HepG2 (cell line): ENCODE measurements at regions not wholly inside any gene's neighbourhood (a gene's known extent, or its start where the extent isn't known, plus 50 kb on each side); places are given as distances from the start of the nearest gene placed in this dataset.

Experiments used
- CCAR2 ChIP-seq: fragments of 200-400 bp; formaldehyde crosslinking; optimal IDR thresholded peaks from 2 replicates; pipeline ENCODE3; 2018; ENCODE audit warnings: low read depth, mild to moderate bottlenecking, low read length, moderate library complexity
- ESRRA ChIP-seq: sonication (generic); formaldehyde crosslinking; IDR thresholded peaks from 2 replicates; pipeline ENCODE4 v1.5.1; 2020; ENCODE audit warnings: mild to moderate bottlenecking, low read depth, missing genetic modification reagents
- EZH2 ChIP-seq: conservative IDR thresholded peaks from 2 replicates; pipeline ENCODE4 v1.6.1; 2012; ENCODE audit warnings: mild to moderate bottlenecking, low read depth, low read length, moderate library complexity
- FOXA1 ChIP-seq, 2 experiments: fragments of 450-650 bp in 1 of 2; sonication (generic) in 1 of 2; formaldehyde crosslinking in 1 of 2; IDR thresholded peaks; 2 replicates each; pipeline versions ENCODE4 v1.4.0 to v1.6.1; 2016 to 2020; ENCODE audit warnings: missing genetic modification reagents in 1 of 2
- GATA4 ChIP-seq: sonication (generic); IDR thresholded peaks from 2 replicates; pipeline ENCODE4 v1.6.1; 2016; ENCODE audit warnings: antibody characterized with exemption, low read depth, borderline replicate concordance
- GATAD1 ChIP-seq: IDR thresholded peaks from 2 replicates; pipeline ENCODE4 v1.6.1; 2016; ENCODE audit warnings: missing genetic modification reagents, missing compliant biosample characterization
- IKZF1 ChIP-seq: fragments of 450-650 bp; IDR thresholded peaks from 2 replicates; pipeline ENCODE4 v1.7.1; 2016
- NCOA1 ChIP-seq: sonication (generic); formaldehyde crosslinking; IDR thresholded peaks from 2 replicates; pipeline ENCODE4 v1.9.0; 2021; ENCODE audit warnings: missing genetic modification reagents
- ONECUT2 ChIP-seq: sonication (generic); formaldehyde crosslinking; IDR thresholded peaks from 2 replicates; pipeline ENCODE4 v1.4.0; 2020; ENCODE audit warnings: missing genetic modification reagents
- POGZ ChIP-seq: sonication (generic); formaldehyde crosslinking; IDR thresholded peaks from 2 replicates; pipeline ENCODE4 v1.4.0; 2020; ENCODE audit warnings: mild to moderate bottlenecking, missing genetic modification reagents
- SYNCRIP ChIP-seq: fragments of 200-400 bp; formaldehyde crosslinking; IDR thresholded peaks from 2 replicates; pipeline ENCODE4 v1.6.1; 2018; ENCODE audit warnings: mild to moderate bottlenecking, low read depth, low read length; ENCODE audit not compliant: insufficient read depth
- TCF7L2 ChIP-seq: IDR thresholded peaks from 2 replicates; pipeline ENCODE4 v1.6.1; 2011; ENCODE audit warnings: mild to moderate bottlenecking, low read depth, low read length, moderate library complexity
- ZFP36L1 ChIP-seq: sonication (generic); formaldehyde crosslinking; IDR thresholded peaks from 2 replicates; pipeline ENCODE4 v1.8.0; 2022; ENCODE audit warnings: mild to moderate bottlenecking, missing genetic modification reagents, moderate library complexity
- ZFP36L2 ChIP-seq: sonication (generic); formaldehyde crosslinking; IDR thresholded peaks from 2 replicates; pipeline ENCODE4 v1.4.0; 2020; ENCODE audit warnings: missing genetic modification reagents
- ZMAT5 ChIP-seq: sonication (generic); formaldehyde crosslinking; IDR thresholded peaks from 2 replicates; pipeline ENCODE4 v1.5.0; 2020; ENCODE audit warnings: mild to moderate bottlenecking, low read depth, missing genetic modification reagents, borderline replicate concordance
- ZNF234 ChIP-seq: sonication (generic); formaldehyde crosslinking; conservative IDR thresholded peaks from 2 replicates; pipeline ENCODE4 v1.5.1; 2020; ENCODE audit warnings: mild to moderate bottlenecking, missing genetic modification reagents
- ZNF354B ChIP-seq: sonication (generic); formaldehyde crosslinking; IDR thresholded peaks from 2 replicates; pipeline ENCODE4 v1.8.0; 2022; ENCODE audit warnings: mild to moderate bottlenecking, missing genetic modification reagents
- ZNF543 ChIP-seq: sonication (generic); formaldehyde crosslinking; IDR thresholded peaks from 2 replicates; pipeline ENCODE4 v1.4.0; 2020; ENCODE audit warnings: mild to moderate bottlenecking, missing genetic modification reagents
- ZNF747 ChIP-seq: sonication (generic); formaldehyde crosslinking; IDR thresholded peaks from 2 replicates; pipeline ENCODE4 v1.8.1; 2023; ENCODE audit warnings: missing genetic modification reagents, mild to moderate bottlenecking, borderline replicate concordance
- ZNF772 ChIP-seq: sonication (generic); formaldehyde crosslinking; IDR thresholded peaks from 2 replicates; pipeline ENCODE4 v1.5.0; 2020; ENCODE audit warnings: mild to moderate bottlenecking, missing genetic modification reagents
- TF ChIP-seq, protein P1 (sequence below): IDR thresholded peaks from 2 replicates; pipeline ENCODE4 v1.6.1; 2012; ENCODE audit warnings: low read depth, low read length, improper control_type of control experiment
- TF ChIP-seq, protein P2 (sequence below): sonication (generic); formaldehyde crosslinking; IDR thresholded peaks from 2 replicates; pipeline ENCODE4 v1.5.0; 2020; ENCODE audit warnings: mild to moderate bottlenecking, missing genetic modification reagents, borderline replicate concordance

GRCh38 chr6:140912686-140913085 is 1220.0 kb upstream of the GJE1 start (continued):
- TF ChIP-seq, protein P1, sequence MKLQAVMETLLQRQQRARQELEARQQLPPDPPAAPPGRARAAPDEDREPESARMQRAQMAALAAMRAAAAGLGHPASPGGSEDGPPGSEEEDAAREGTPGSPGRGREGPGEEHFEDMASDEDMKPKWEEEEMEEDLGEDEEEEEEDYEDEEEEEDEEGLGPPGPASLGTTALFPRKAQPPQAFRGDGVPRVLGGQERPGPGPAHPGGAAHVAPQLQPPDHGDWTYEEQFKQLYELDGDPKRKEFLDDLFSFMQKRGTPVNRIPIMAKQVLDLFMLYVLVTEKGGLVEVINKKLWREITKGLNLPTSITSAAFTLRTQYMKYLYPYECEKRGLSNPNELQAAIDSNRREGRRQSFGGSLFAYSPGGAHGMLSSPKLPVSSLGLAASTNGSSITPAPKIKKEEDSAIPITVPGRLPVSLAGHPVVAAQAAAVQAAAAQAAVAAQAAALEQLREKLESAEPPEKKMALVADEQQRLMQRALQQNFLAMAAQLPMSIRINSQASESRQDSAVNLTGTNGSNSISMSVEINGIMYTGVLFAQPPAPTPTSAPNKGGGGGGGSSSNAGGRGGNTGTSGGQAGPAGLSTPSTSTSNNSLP, result peak; percentile 76; the same call in 1 of the 2 replicates
- TF ChIP-seq ZNF543 (CRISPR knock-in tag), result no peak
- TF ChIP-seq ZMAT5 (CRISPR knock-in tag), result no peak
- no peak for TF ChIP-seq ZNF354B (CRISPR knock-in tag)
- no peak for TF ChIP-seq GATAD1 (CRISPR knock-in tag)
- TF ChIP-seq, protein P2, sequence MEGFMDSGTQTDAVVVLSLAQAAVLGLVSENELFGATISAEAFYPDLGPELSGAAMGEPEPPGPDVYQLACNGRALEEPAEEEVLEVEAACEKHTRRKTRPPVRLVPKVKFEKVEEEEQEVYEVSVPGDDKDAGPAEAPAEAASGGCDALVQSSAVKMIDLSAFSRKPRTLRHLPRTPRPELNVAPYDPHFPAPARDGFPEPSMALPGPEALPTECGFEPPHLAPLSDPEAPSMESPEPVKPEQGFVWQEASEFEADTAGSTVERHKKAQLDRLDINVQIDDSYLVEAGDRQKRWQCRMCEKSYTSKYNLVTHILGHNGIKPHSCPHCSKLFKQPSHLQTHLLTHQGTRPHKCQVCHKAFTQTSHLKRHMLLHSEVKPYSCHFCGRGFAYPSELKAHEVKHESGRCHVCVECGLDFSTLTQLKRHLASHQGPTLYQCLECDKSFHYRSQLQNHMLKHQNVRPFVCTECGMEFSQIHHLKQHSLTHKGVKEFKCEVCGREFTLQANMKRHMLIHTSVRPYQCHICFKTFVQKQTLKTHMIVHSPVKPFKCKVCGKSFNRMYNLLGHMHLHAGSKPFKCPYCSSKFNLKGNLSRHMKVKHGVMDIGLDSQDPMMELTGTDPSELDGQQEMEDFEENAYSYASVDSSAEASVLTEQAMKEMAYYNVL (CRISPR knock-in tag), result 0 out of 2 replicates have a peak, but pooled peaks have one; percentile 36
- TF ChIP-seq ZNF772 (CRISPR knock-in tag), result no peak
- no peak for TF ChIP-seq EZH2
- no peak for TF ChIP-seq FOXA1 (IDR thresholded peaks at IDR 0.05)
- TF ChIP-seq FOXA1 (CRISPR knock-in tag; IDR thresholded peaks at IDR 0.05), result no peak
- TF ChIP-seq NCOA1 (CRISPR knock-in tag), result no peak
- TF ChIP-seq CCAR2, result no peak
- TF ChIP-seq TCF7L2, result no peak
- no peak for TF ChIP-seq GATA4
- TF ChIP-seq POGZ (CRISPR knock-in tag), result peak; percentile 60
- no peak for TF ChIP-seq ZNF234 (CRISPR knock-in tag)
- no peak for TF ChIP-seq ONECUT2 (CRISPR knock-in tag)
- TF ChIP-seq ZFP36L2 (CRISPR knock-in tag), result no peak
- no peak for TF ChIP-seq ESRRA
- TF ChIP-seq ZFP36L1 (CRISPR knock-in tag), result no peak
- TF ChIP-seq ZNF747, result no peak
- no peak for TF ChIP-seq IKZF1
- TF ChIP-seq SYNCRIP, result no peak
